Activated CD4-positive, alpha-beta T cell treated with anti-CD3 and anti-CD28 coated beads, Interleukin-2, Interleukin-6, amounts not matched to agents 100 ng/mL and 50 ng/mL, durations not matched to agents 16 hours and 8 hours (primary cell): ENCODE measurements at regions not wholly inside any gene's neighbourhood (a gene's known extent, or its start where the extent isn't known, plus 50 kb on each side); places are given as distances from the start of the nearest gene placed in this dataset.

Experiments used
- DNase-seq: peaks from one replicate; pipeline ENCODE4 v3.0.0-alpha.2; 2020

DNA sequence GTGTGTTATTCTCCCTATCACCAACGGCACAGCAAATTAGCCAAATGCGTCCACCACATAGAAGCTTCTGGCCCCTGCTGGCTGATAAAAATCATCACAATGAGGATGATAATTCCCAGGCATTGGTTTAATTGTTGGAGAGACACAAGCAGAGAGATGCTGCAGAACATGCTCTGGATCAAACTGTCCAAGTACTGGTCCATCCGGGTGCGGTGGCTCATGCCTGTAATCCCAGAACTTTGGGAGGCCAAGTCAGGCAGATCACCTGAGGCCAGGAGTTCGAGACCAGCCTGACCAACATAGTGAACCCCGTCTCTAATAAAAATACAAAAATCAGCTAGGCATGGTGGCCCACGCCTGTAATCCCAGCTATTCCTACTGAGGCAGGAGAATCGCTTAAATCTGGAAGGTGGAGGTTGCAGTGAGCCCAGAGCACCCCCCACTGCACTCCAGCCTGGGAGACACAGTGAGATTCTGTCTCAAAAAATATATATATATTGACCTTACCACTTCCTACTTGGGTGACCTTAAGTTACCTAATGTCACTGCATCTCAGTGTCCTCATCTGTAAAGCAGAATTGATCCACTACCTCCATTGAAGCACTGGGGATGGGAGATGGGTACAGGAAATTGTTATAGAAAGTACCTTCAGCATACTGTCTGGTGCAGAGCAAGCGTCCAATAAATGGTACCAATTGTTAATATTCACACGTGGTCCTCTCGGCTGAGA, 83.7 kb upstream of the EGLN3 start:
- no peak for DNase-seq

DNA sequence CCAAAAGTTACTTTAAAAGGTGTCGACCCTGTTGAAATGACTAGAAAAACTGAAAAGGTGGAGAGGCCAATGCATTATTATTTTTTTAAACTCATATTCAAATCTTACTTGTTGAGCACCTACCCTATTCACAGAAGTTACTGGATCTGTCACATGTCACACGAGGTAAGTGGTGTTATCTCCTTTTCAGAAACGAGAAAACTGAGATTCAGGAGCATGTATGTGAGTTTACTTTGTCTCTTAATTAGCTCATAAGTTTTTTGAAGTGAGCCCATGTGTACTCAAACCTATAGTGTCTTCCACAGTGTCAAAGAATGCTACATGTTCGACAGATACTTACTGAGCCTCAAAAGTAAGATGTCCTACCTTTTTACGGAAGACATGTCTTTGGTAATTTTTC, 81.8 kb upstream of the EGLN3 start:
- no peak for DNase-seq

DNA sequence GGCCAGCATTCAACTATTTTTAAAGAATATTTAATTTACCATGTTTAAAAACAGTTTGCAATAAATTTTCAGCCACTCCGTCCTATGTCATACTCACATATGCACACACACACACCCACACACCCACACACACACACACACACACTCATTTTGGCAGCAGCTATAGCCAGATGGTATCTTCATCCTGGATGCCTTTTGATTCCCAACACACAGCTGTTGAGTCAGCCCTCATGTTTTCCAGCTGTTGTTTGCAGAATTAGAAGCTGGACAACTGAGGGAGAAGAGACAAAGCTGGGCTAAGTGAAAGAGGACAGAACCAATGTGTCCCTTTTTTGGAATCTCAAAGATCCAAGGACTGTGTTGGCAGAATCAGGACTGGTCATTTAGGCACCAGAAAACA, 80.0 kb upstream of the EGLN3 start:
- no peak for DNase-seq

DNA sequence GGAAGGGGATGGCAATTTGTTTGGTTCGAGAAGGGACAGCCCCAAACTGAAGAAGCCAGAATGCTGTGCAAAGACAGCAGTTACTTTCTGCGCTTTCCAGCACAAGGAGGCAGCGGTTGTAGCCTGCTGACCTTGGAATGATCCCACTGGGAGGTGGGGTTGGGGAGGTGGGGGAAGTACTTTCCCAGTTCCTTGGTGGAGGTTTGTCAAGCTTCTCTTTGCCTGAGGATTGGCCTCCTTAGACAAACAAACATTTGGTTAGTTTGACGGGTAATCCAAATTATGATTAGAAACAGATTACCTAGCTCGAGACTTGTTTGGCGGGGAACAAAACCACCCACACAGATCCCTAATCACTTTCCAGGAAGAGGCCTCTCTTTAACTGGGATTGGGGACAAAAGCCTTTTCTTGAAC, 79.1 kb upstream of the EGLN3 start:
- DNase-seq = no peak

DNA sequence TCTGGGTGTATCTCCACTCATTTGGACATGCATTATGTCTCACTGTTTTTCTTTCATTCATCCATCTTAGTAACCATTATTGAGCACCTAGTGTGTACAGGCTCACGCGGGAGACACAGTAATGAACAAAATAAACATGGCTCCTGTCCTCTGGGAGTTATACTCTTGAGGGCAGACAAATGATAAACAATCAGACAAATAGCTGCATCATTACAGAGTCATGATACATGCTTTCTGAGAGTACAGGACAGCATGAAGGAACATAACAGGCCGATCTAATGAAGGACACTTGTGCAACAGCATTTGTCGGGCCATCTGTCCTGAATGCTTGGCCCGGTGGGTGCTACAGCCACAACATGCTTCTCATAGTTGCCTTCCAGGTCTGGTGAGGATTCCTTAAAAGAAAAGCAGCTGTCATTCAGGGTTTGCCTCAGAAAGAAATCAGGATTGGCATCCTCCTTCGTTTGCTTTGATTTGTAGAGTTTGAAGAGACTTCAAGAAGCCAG, 77.2 kb upstream of the EGLN3 start:
- no peak for DNase-seq

DNA sequence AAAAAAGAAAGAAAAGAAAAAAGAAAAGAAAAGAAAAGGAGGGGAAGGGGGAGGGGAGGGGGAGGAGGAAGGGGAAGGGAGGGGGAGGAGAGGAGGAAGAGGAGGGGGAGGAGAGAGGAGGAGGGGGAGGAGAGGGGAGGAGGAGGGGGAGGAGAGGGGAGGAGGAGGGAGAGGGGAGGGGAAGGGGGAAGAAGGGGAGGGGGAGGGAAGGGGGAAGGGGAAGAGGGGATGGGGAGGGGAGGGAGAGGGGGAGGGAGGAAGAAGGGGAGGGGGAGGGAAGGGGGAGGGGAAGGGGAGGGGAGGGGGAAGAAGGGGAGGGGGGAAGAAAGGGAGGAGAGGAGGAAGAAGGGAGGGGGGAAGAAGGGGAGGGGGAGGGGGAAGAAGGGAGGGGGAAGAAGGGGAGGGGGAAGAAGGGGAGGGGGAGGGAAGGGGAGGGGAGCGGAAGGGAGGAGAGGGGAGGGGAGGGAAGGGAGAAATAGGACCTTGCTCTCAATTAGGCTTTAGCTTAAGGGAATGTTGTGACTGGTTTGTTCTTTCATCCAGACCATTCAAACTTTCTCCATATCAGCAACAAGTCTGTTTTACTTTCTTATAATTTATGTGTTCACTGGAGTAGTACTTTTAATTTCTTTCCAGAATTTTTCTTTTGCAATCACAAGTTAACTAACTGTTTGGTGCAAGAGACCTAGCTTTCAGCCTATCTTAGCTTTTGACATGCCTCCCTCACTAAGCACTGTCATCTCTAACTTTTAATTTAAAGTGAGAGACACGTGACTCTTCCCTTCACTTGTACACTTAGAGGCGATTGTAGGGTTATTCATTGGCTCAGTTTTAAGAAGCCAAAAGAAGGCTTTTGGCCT, 76.5 kb upstream of the EGLN3 start:
- no peak for DNase-seq

DNA sequence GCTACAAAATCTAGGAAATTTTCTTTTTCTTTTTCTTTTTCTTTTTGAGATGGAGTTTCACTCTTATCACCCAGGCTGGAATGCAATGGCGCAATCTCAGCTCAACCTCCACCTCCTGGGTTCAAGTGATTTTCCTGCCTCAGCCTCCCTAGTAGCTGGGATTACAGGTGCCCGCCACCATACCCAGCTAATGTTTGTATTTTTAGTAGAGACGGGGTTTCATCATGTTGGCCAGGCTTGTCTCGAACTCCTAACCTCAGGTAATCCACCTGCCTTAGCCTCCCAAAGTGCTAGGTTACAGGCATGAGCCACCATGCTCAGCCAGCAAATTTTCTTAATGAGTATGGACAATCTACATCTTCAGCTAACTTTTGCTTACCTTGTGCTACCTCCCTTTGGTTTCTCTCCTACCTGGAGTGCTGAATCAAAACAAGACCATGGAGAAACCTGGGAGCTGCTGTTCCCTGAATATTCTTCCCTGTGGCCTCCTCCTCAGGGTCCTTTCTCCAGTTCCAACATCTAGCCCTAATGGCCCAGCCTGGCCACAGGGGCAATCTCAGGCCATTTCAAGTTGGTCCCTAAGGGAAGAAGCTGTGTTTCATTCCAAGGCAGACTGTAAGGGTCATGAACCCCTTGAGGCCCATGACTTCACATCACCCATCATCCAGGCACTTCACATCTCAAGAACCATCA, 74.6 kb upstream of the EGLN3 start:
- no peak for DNase-seq

DNA sequence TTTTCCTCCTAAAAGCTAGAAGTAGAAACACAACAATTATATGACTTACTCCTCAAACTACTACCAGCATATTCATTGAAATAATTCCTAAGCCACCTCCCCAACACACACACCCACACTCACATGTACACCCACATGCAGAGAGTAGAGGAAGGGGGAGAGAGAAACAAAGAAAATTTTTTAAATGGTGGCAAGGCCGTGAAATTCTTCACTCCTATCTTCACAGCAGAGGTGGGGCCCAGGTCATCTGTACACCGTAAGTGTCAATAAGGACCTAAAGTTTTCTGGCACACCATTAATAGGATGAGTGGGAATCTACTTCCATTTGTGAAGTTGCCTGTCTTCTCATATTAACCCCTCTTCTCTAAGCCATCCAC, 73.9 kb upstream of the EGLN3 start:
- DNase-seq = no peak

DNA sequence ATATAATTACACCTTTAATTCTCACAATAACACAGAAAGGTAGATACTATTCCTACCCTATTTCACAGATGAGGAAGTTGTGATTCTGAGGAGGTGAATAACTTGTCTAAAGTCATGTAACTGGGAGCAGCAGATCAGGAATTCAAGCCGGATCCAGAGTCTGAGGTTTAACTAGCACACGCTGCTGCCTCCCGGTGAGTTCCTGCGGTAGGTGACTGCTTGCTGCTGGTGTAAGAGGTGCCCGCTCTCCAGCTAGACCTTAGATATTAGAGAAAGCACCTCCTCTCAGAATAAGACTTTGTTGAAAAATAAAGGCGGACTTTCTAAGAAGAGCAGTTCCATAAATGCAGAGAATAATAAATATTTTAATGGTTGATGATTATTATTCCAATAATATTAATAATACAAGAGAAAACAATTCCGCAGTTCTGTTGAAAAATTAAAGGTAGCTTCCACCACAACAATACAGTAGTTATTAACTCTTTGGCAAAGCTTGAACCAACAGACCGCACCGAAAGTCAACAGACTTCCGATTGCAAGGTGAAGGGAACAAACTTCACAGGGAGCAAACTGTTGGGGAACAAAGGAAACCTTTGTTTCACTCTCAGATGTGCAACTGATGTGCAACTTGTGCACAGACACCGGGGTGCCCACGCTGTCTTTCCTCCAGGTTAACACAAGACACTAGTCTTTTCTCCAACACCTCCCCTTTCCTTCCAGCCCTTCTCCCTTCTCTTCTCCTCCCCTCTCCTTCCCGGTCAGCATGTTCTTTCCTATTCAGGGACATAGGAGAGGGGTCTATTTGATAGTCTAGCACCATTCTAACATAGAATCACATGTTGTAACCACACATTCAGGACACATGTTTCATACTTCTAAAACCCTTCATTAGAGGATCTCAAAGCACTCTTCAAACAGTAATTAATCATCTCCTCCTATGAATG, 73.2 kb upstream of the EGLN3 start:
- DNase-seq = no peak

DNA sequence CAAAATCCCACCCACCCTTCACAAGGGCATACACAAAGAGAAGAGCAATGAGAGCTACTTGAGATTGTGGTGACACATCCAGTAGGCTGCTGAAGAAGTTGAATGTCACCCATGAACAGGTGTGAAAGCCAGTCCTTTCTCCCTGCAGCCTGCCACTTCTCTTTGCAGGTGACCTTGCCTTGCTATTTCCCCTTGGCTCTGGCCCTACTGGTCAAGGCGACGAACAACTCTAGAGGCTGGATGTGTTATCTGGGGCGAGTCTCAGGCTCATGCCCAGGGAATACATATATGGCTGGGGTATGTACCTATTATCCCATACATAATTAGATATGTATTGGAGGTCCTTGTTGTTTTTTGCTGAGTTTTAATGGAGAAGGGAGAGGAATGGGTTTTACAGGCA, 70.2 kb upstream of the EGLN3 start:
- no peak for DNase-seq

DNA sequence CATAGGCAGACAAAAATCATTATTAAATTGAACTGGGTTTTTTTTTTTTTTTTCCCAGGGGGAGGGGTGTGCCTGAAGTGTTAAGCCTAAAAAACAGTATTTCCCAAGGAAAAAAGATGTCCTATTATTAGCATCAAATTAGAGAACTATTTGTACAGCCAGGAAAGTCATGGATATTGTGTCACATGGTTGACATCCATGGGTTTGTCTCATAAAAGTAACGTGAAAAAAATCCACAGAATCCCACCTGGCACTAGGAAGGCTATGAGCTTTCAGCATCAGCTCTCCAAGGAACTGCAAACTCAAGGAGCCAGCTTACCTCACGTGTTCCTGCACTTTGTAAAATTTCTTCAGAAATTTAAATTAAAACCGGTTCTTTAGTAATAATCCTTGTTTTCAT, 69.1 kb upstream of the EGLN3 start:
- DNase-seq = no peak

DNA sequence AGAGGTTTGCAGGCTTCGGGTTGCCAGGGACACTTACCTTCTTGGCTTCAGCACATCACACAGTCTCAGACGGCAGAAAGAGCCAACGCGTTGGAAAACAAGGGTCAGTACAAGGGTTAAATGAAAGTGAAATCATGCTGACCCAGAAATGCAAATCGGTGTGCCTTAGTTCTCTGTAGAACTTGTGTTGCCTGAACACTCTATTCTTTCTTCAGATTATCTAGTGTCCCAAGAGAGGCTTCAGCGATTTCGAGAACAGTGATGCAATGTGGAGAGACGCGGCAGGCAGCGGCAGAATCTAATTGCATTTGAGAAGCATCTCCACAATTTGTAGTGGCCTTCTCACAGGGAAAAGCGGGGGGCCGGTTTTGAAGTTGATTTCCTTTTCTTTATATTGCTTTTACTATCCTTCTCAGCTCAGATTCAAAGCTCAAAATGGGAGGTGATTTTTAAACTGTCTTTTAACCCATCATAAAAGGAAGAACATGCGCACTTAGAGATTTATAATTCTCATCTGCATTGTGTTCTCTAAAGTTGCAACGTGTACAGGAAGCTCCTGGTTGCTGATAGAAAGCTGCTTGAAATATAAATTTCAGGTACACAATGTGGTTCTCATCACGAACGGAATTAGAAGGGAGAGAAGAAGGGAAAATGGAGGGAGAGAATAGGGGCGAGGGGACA, 67.8 kb upstream of the EGLN3 start:
- DNase-seq = peak; percentile 38

DNA sequence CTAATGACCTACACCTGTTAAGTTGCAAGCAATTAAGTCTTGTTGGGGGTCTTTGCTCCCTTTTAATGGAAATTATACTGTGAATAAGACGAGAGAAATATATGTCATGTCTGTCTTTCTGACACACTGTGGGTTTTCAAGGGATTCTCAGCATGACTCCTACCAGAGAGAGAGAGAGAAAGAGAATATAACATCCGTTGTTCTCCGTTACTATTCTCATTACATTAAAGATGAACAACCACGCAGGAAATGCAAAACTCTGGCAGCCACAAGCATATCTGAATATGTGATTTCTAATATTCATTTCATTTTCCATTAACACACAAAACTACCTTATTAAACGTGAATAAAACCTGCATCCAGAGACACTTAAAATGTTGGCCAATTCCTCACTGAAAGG, 67.3 kb upstream of the EGLN3 start:
- DNase-seq = peak; percentile 39

DNA sequence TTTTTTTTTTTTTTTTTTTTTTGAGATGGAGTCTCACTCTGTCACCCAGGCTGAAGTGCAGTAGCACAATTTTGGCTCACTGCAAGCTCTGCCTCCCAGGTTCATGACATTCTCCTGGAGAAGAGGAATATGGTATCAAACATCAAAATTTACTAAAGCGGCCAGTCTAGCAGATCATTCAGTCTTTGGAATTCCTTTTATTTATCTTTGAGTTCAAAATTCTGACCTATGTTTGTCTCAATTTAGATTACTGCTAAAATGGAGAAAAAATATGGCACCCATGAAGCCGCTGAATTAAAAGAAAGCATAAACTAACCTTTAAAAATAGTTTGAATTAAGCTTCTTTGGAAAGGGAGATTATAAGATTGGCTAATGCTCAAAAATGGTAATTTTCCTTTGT, 64.5 kb upstream of the EGLN3 start:
- DNase-seq = no peak

DNA sequence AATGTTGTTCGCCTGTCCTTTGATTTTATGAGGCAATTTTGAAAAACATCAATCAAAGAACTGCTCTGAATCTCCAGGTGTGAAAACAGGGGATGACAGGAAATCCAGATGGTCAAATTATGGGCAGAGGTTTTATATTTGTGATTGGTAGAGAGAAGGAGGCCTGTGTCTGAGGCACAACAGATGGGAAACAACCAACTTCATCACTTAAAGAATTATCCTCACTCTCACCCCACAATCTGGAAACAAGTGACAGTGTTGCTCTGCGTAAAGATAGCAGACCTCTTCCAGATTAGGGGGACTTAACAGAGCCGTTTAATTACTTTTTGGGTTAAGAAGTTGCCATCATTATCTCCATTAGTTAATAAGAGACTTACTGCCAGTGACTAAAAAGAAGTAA, 64.1 kb upstream of the EGLN3 start:
- DNase-seq = no peak

DNA sequence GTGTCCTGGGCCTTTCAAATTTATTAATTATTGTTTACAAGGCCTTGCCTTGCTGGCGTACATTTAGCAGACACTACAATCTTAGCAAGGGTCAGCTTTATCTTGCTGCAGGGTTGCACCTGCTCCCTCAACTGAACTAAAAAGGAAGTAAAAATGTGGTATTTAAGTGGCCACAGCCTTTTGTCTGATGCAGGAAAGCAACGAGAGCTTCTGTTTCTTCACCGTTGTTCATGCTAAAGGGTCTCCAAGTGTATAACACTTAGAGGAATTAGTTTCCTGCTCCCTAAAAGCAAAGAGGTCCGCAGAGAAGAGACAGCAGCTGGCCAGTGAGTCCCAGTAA, 62.8 kb upstream of the EGLN3 start:
- no peak for DNase-seq

DNA sequence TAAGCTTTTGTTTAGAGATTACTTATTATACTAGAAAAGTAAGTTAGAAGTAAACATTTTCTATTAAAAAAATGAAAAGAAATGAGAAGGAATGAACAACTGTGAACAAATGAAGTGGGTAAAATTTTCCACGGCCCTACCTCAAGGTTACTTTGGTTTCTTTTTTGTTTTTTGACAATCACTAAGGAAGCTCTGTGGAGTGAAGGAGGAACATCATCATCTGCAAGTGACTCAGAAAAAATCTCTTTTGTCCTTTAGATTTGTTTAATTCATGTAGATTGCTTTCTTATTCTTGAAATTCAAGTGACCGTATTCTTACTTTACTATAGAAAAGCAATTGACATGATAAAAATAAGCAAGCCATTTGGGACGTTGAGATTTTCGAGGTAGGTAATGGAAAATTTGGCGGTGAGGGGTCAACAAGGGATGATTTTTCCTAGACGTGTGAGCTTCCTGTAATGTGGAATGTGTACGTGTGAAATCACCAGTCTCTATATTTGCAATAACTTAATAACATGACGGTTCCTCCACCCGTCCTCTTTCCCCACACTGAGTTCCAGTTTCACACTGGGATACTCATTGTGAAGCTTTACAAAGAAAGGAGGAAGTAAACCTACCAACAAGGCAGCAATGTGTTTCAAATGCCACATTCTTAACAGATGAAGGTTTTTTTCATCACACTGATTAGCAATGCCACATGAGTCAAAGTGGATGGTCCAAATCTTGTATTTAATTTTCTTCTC, 62.3 kb upstream of the EGLN3 start:
- DNase-seq = peak; percentile 23

DNA sequence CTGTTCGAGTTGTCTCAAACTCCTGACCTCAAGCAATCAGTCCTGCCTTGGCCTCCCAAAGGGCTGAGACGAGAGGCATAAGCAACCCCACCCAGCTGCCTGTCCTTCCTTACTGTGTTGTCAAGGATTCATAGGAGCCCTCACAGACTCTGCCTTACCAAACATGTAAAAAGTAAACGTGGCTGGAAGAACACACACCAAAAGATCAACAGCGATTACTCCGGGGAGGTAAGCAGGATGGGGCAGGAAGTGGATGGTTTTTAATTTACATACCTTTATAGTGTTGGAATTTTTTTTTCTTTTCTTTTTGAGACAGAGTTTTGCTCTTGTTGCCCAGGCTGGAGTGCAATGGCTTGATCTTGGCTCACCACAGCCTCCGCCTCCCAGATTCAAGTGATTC, 61.5 kb upstream of the EGLN3 start:
- no peak for DNase-seq

DNA sequence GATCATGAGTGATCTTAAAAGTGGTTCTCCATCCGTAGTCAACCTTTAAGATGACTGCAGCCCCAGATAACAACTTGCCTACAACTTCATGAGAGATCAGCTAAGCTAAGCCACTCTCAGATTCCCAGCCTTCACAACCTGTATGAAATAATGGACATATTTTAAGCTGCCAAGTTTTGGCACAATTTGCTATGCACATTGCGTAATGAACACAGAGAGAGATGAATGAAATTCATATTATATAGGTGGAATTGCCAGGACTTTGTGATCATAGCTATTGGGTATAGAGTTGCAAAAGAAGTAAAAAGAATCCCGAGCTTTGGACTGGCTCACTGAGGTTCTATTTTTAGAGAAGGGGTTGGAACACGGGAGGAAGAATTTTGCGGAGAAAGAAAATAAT, 59.1 kb upstream of the EGLN3 start:
- DNase-seq = no peak

DNA sequence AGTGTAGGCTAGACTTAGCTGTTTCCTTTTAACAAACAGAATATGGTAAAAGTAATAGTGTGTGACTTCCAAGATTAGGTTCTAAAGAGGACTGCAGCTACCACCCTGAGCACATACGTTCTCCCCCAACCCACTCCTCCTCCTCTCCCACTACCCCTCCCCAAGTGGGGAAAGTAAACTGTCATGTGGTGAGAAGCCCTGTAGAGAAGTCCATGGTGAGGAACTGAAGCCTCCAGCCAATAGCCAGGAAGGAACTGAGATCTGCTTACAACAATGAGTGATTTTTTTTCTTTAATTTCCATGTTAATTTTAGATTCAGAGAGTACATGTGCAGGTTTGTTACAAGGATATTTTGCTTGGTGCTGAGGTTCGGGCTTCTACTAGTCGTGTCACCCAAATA, 57.0 kb upstream of the EGLN3 start:
- no peak for DNase-seq

DNA sequence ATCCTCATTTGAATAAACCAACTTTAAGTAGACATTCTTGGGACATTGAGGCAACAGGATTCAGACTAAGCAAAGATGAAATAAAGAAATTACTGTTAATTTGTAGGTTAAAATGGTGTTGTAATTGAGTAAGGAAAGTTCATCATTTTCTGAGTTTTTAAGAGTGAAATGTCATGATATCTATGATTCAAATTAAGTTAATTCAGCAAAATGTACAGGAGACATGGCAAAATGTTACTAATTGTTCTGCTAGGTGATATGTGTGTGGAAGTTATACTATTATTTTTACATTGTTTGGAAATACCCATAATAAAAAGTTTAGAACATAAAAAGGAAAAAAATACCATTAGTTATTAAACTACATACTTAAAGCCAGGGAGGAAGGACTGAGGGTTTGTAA, 55.0 kb upstream of the EGLN3 start:
- no peak for DNase-seq
